ENCODE measurements at regions not wholly inside any gene's neighbourhood (a gene's known extent, or its start where the extent isn't known, plus 50 kb on each side); places are given as distances from the start of the nearest gene placed in this dataset.

DNA sequence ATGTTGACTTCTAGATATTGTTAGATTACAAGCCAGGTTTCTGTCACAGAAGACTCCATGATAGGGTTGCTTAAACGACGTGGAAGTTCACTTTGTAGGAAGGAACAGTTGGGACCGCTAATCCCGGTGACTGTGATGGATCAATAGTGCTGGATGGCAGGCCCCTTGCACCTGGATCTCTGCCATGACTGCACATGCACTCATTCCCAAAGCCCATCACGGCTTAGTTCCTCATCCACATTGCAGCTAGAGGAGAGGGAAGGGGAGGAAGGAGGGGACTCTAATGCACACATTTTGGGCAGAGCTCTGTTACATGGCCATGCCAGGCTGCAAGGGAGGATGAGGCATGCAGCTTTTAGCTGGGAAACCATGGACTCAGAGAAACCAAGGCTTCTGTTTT, 773.7 kb upstream of the RAB6C start:
- Histone ChIP-seq H3K79me2 (no peaks in the 10 kb centered on the region), H3K9ac (no peak overlapping the region), H3K4me3 (ENCODE audit: low read depth, low read length) (no peak overlapping the region), H3K4me1 (no peaks in the 10 kb centered on the region), H3K27me3 (ENCODE audit: control insufficient read depth, insufficient read depth, low read length) (no peaks in the 10 kb centered on the region), H3K4me2 (ENCODE audit: low read length) (no peak overlapping the region), H3K36me3 (ENCODE audit: control insufficient read depth, insufficient read depth, low read length) (no peaks in the 10 kb centered on the region), H2AFZ (no peak overlapping the region), H3K27ac (no peak overlapping the region), H3K9me3 (ENCODE audit: control insufficient read depth, low read length) (no peaks in the 10 kb centered on the region)
- TF ChIP-seq, protein P1, sequence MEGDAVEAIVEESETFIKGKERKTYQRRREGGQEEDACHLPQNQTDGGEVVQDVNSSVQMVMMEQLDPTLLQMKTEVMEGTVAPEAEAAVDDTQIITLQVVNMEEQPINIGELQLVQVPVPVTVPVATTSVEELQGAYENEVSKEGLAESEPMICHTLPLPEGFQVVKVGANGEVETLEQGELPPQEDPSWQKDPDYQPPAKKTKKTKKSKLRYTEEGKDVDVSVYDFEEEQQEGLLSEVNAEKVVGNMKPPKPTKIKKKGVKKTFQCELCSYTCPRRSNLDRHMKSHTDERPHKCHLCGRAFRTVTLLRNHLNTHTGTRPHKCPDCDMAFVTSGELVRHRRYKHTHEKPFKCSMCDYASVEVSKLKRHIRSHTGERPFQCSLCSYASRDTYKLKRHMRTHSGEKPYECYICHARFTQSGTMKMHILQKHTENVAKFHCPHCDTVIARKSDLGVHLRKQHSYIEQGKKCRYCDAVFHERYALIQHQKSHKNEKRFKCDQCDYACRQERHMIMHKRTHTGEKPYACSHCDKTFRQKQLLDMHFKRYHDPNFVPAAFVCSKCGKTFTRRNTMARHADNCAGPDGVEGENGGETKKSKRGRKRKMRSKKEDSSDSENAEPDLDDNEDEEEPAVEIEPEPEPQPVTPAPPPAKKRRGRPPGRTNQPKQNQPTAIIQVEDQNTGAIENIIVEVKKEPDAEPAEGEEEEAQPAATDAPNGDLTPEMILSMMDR (IDR thresholded peaks at IDR 0.05) = no peak

DNA sequence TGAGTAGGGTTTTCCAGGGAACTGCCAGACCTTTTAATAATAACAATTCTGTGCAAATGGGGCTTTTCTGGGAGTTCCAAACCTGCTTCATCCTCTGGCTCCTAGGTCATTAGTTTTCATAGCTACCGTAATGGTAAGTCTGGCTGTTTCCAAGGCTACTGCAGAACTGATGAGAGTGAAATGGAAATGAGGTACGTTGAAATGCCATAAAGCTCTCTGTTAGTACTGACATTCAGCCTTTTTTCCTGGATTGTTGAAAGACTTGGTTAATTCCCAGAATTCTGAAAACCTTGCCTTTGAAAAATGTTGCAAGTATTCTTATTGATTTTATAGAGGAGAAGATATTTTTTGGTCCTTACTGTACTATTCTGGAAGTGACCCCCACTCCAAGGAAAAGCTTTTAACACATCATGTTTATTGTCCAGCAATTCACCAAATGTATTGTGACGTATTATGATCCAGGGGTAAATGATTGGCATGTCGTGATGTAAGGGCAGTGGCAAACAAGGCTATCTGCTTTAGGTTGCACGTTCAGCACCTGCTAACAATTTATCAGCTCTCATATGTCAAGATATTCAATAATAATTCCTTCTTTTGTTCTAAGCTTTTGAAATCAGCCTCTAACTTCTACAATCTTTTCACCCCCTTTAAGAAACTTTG, 767.0 kb upstream of the RAB6C start:
- TF ChIP-seq, protein P1 (IDR thresholded peaks at IDR 0.05) = no peak
- no peak overlapping the region for H3K9ac ChIP-seq
- H3K27me3 ChIP-seq (ENCODE audit: control insufficient read depth, insufficient read depth, low read length) = no peaks in the 10 kb centered on the region
- no peaks in the 10 kb centered on the region for H3K9me3 ChIP-seq (ENCODE audit: control insufficient read depth, low read length)
- no peak overlapping the region for H2AFZ ChIP-seq
- H3K4me1 ChIP-seq = no peaks in the 10 kb centered on the region
- no peak overlapping the region for H3K27ac ChIP-seq
- H3K79me2 ChIP-seq = no peaks in the 10 kb centered on the region
- H3K36me3 ChIP-seq (ENCODE audit: control insufficient read depth, insufficient read depth, low read length) = no peaks in the 10 kb centered on the region
- no peak overlapping the region for H3K4me2 ChIP-seq (ENCODE audit: low read length)
- no peak overlapping the region for H3K4me3 ChIP-seq (ENCODE audit: low read depth, low read length)

DNA sequence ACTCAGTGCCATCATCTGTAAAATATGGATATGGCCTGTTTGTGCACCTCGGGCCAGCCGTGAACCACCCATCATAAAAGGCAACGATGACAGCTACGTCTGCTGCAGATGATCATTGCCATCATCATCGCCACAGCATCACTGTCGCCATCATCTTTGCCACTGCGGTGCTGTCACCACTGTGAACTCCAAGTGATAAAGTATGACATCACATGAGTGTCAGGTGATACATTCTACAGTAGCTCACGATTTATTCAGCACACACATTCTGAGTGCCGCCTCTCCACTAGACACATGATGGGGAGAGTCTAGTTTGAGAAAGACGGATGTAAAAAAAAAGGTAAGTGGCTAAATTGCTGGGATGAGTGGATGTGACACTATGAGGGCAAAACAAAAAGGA, 755.4 kb upstream of the RAB6C start:
- H3K4me2 ChIP-seq (ENCODE audit: low read length) = no peak overlapping the region
- H3K36me3 ChIP-seq (ENCODE audit: control insufficient read depth, insufficient read depth, low read length) = no peaks in the 10 kb centered on the region
- no peak overlapping the region for H3K27ac ChIP-seq

DNA sequence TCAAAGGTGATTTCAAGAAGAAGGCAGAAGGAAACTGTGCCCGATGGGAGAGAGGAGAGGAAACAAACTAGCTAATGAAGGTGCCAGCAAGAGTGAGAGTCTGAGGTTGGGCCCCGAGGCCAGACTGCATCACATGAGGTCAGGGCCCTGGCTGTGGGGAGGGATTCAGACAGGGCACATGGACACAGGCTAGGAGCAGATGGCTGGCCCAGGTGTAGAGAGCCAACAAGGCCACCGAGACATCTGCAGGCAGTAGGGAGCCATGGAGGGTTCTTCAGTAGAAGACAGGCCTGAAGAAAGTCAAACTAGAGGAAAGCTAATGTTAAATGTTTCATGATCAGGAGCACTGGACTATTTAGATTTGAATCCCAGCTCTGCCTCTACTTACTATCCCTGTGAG, 755.0 kb upstream of the RAB6C start:
- H3K27ac ChIP-seq = no peak overlapping the region
- H2AFZ ChIP-seq = no peak overlapping the region
- H3K4me1 ChIP-seq = no peaks in the 10 kb centered on the region
- no peaks in the 10 kb centered on the region for H3K36me3 ChIP-seq (ENCODE audit: control insufficient read depth, insufficient read depth, low read length)
- TF ChIP-seq, protein P1 (IDR thresholded peaks at IDR 0.05) = no peak
- H3K4me2 ChIP-seq (ENCODE audit: low read length) = no peak overlapping the region
- no peak overlapping the region for H3K9ac ChIP-seq
- H3K27me3 ChIP-seq (ENCODE audit: control insufficient read depth, insufficient read depth, low read length) = no peaks in the 10 kb centered on the region
- H3K79me2 ChIP-seq = no peaks in the 10 kb centered on the region
- no peak overlapping the region for H3K4me3 ChIP-seq (ENCODE audit: low read depth, low read length)
- no peaks in the 10 kb centered on the region for H3K9me3 ChIP-seq (ENCODE audit: control insufficient read depth, low read length)

More for the DNA sequence above, 755.4 kb upstream of the RAB6C start:
- Histone ChIP-seq H2AFZ (no peak overlapping the region), H3K9me3 (ENCODE audit: control insufficient read depth, low read length) (no peaks in the 10 kb centered on the region), H3K9ac (no peak overlapping the region), H3K4me3 (ENCODE audit: low read depth, low read length) (no peak overlapping the region), H3K4me1 (no peaks in the 10 kb centered on the region), H3K79me2 (no peaks in the 10 kb centered on the region), H3K27me3 (ENCODE audit: control insufficient read depth, insufficient read depth, low read length) (no peaks in the 10 kb centered on the region)
- TF ChIP-seq, protein P1 (IDR thresholded peaks at IDR 0.05) = no peak

DNA sequence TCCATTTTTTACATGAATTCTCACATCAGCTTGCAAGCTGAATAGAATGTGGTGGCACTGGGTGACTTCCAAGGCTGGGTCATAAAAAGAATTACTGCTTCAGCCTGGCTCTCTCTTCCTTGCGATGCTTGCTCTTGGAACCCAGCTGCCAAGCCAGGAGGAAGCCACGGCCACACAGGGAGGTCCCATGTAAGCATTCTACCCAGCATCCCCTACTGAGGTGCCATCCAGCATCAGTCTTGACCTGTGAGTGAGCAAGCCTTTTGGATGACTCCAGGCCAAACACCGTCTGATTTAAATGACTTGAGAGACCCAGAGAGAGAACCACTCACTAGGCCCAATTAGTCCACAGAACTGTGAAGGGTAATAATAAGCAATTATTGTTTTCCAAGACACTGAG, 750.3 kb upstream of the RAB6C start:
- Histone ChIP-seq H3K27me3 (ENCODE audit: control insufficient read depth, insufficient read depth, low read length) (no peaks in the 10 kb centered on the region), H3K27ac (no peak overlapping the region), H3K36me3 (ENCODE audit: control insufficient read depth, insufficient read depth, low read length) (no peaks in the 10 kb centered on the region), H3K79me2 (no peaks in the 10 kb centered on the region), H3K4me3 (ENCODE audit: low read depth, low read length) (no peak overlapping the region), H3K4me1 (peaks cover 4% of the 10 kb centered on the region), H2AFZ (no peak overlapping the region), H3K9ac (no peak overlapping the region), H3K4me2 (ENCODE audit: low read length) (no peak overlapping the region), H3K9me3 (ENCODE audit: control insufficient read depth, low read length) (no peaks in the 10 kb centered on the region)
- TF ChIP-seq, protein P1 (IDR thresholded peaks at IDR 0.05) = no peak

Measured in parathyroid adenoma (tissue), 2 donors.